Endothelial cell of umbilical vein (primary cell): ENCODE measurements at regions not wholly inside any gene's neighbourhood (a gene's known extent, or its start where the extent isn't known, plus 50 kb on each side); places are given as distances from the start of the nearest gene placed in this dataset.

Experiments
- BruUV-seq: library from RNA; stranded (reverse); fragments of 400-500 nt; replicated peaks from 2 replicates; lab custom pipeline; 2021; lab: Mats Ljungman, UMichigan
- CTCF ChIA-PET: fragments of 300-600, 350-600 bp; sonication (Branson Sonifier 250); formaldehyde crosslinking; loops from one replicate; lab custom pipeline; 2021; ENCODE audit warnings: antibody characterized with exemption, inconsistent platforms; lab: Charles Lee
- POLR2A ChIA-PET: fragments of 300-600, 350-600 bp; sonication (Branson Sonifier 250); formaldehyde crosslinking; loops from one replicate; lab custom pipeline; 2021; ENCODE audit warnings: antibody characterized with exemption, inconsistent platforms; lab: Charles Lee
- DNase-seq: peaks from one replicate; pipeline ENCODE4 v3.0.0-alpha.2; 2011; ENCODE audit warnings: low read depth, low spot score
- FAIRE-seq: peaks from 2 replicates; lab custom pipeline; 2011; peaks lifted over from hg19 to GRCh38; lab: Jason Lieb, UNC
- H2AFZ ChIP-seq: 2 replicates; pipeline ENCODE4 v1.6.0; 2012; ENCODE audit warnings: low read depth, low read length, control low read depth, inconsistent platforms
- H3K27ac ChIP-seq: 2 replicates; pipeline ENCODE4 v1.5.1; 2011; ENCODE audit warnings: low read depth, mild to moderate bottlenecking, control low read depth, low read length, moderate library complexity; ENCODE audit not compliant: insufficient read depth
- H3K27me3 ChIP-seq, 2 experiments: 2 replicates each; pipeline versions ENCODE4 v1.6.0 to v1.6.1; 2011; ENCODE audit warnings: low read length in 2 of 2, mixed read lengths in 1 of 2; ENCODE audit not compliant: control insufficient read depth in 2 of 2, insufficient read depth in 2 of 2
- H3K36me3 ChIP-seq, 2 experiments: 2 replicates in 1 of 2; 3 replicates in 1 of 2; pipeline ENCODE4 v1.5.1; 2011; ENCODE audit warnings: low read length in 2 of 2, mild to moderate bottlenecking in 1 of 2, moderate library complexity in 1 of 2; ENCODE audit not compliant: control insufficient read depth in 2 of 2, insufficient read depth in 2 of 2; ENCODE audit errors: extremely low read depth in 1 of 2
- H3K4me1 ChIP-seq: 3 replicates; pipeline ENCODE4 v1.5.1; 2011; ENCODE audit warnings: mild to moderate bottlenecking, low read length; ENCODE audit not compliant: control insufficient read depth, insufficient read depth; ENCODE audit errors: extremely low read depth
- H3K4me2 ChIP-seq: 2 replicates; pipeline ENCODE4 v1.6.1; 2011; ENCODE audit warnings: low read length, control low read depth, mixed read lengths; ENCODE audit not compliant: insufficient read depth
- H3K4me3 ChIP-seq, 3 experiments: fragments of 200-600 bp in 1 of 3; sonication (generic), shearing (Covaris generic) in 1 of 3; replicated peaks in 1 of 3; 2 replicates each; pipeline ENCODE4 v1.5.1; 2011 to 2016; ENCODE audit warnings: control low read depth in 3 of 3, low read length in 3 of 3, mild to moderate bottlenecking in 2 of 3, inconsistent platforms in 1 of 3, low read depth in 1 of 3, moderate library complexity in 1 of 3; ENCODE audit not compliant: insufficient read depth in 1 of 3
- H3K79me2 ChIP-seq: 2 replicates; pipeline ENCODE4 v1.6.0; 2012; ENCODE audit warnings: low read length, inconsistent platforms; ENCODE audit not compliant: control insufficient read depth, insufficient read depth
- H3K9ac ChIP-seq: replicated peaks from 2 replicates; pipeline ENCODE3; 2011; ENCODE audit warnings: low read length, control low read depth; ENCODE audit not compliant: insufficient read depth; ENCODE audit errors: extremely low read depth
- H3K9me1 ChIP-seq: replicated peaks from 3 replicates; pipeline ENCODE4 v1.6.0; 2011; ENCODE audit warnings: mild to moderate bottlenecking, low read length; ENCODE audit not compliant: control insufficient read depth, insufficient read depth; ENCODE audit errors: extremely low read depth
- H3K9me3 ChIP-seq: replicated peaks from 2 replicates; pipeline ENCODE4 v1.5.1; 2012; ENCODE audit warnings: low read length, inconsistent platforms; ENCODE audit not compliant: control insufficient read depth, insufficient read depth
- H4K20me1 ChIP-seq: replicated peaks from 2 replicates; pipeline ENCODE3; 2011; ENCODE audit warnings: mild to moderate bottlenecking, low read length; ENCODE audit not compliant: control insufficient read depth, insufficient read depth; ENCODE audit errors: extremely low read depth
- CTCF ChIP-seq, 2 donors: IDR thresholded peaks; 1 replicate in 1 of 2; 2 replicates in 1 of 2; pipeline ENCODE4 v1.5.1; 2011; ENCODE audit warnings: low read length in 2 of 2, mild to moderate bottlenecking in 2 of 2, moderate library complexity in 2 of 2, control low read depth in 1 of 2, inconsistent platforms in 1 of 2, low read depth in 1 of 2; ENCODE audit not compliant: insufficient read depth in 1 of 2; ENCODE audit errors: extremely low read depth in 1 of 2
- EZH2 ChIP-seq: IDR thresholded peaks from 2 replicates; pipeline ENCODE4 v1.6.1; 2012; ENCODE audit warnings: borderline replicate concordance, low read depth, mild to moderate bottlenecking, moderate library complexity, low read length, inconsistent platforms; ENCODE audit not compliant: severe bottlenecking
- GATA2 ChIP-seq: IDR thresholded peaks from 2 replicates; pipeline ENCODE4 v1.7.0; 2011; ENCODE audit warnings: low read depth, mild to moderate bottlenecking, moderate library complexity, mixed read lengths, low read length; ENCODE audit not compliant: insufficient read length, insufficient read depth
- JUN ChIP-seq: IDR thresholded peaks from 2 replicates; pipeline ENCODE4 v1.6.1; 2011; ENCODE audit warnings: borderline replicate concordance, low read depth; ENCODE audit not compliant: insufficient read length, insufficient read depth
- MAX ChIP-seq: IDR thresholded peaks from 2 replicates; pipeline ENCODE4 v1.6.1; 2011; ENCODE audit not compliant: insufficient read depth, insufficient read length
- MYC ChIP-seq: IDR thresholded peaks from one replicate; pipeline ENCODE4 v1.6.1; 2011; ENCODE audit warnings: mild to moderate bottlenecking, low read depth, low read length
- POLR2A ChIP-seq: IDR thresholded peaks from 2 replicates; pipeline ENCODE4 v1.6.1; 2012; ENCODE audit warnings: low read depth, mild to moderate bottlenecking, control low read depth, low read length
- POLR2AphosphoS5 ChIP-seq: IDR thresholded peaks from 2 replicates; pipeline ENCODE4 v1.6.1; 2012; ENCODE audit warnings: low read depth, mild to moderate bottlenecking, control low read depth, low read length, moderate library complexity; ENCODE audit not compliant: insufficient read depth
- dilution Hi-C: fragments of 300-500 bp; cut with MboI; formaldehyde crosslinking; loops from one replicate; pipeline ENCODE4 v1.15.0; 2019; ENCODE audit warnings: low sequenced_read_pairs; ENCODE audit not compliant: extremely low pct_ligation_motif_present
- intact Hi-C: fragments of 100-400 bp; cut with micrococcal nuclease; formaldehyde crosslinking; loops from one replicate; pipeline ENCODE4 v1.10.0; 2022

- Histone ChIP-seq H2AFZ (no peak overlapping the region), H3K9me1 (no peaks in the 10 kb centered on the region), H4K20me1 (no peaks in the 10 kb centered on the region), H3K4me1 (no peaks in the 10 kb centered on the region), H3K4me2 (no peak overlapping the region), H3K27ac (no peak overlapping the region), H3K79me2 (no peaks in the 10 kb centered on the region), H3K9ac (no peak overlapping the region), H3K27me3 (no peaks in the 10 kb centered on the region), H3K36me3 (no peaks in the 10 kb centered on the region), H3K9me3 (no peaks in the 10 kb centered on the region), H3K4me3 (no peak overlapping the region)
- dilution Hi-C loops (no loop called here), intact Hi-C loops (no loop called here)
- no peak for DNase-seq
- no TSS peak for BruUV-seq
- TF ChIP-seq MYC, result no peak
- TF ChIP-seq EZH2, result no peak
- TF ChIP-seq GATA2, result no peak
- no peak for TF ChIP-seq POLR2AphosphoS5
- TF ChIP-seq POLR2A, result no peak
- TF ChIP-seq CTCF (IDR thresholded peaks at IDR 0.05; ENCODE audit: extremely low read depth in 1 of 2, insufficient read depth in 1 of 2, low read depth in 1 of 2, low read length in 2 of 2), result no peak
- TF ChIP-seq JUN, result no peak
- no peak for TF ChIP-seq MAX
- no peak for FAIRE-seq
- ChIA-PET POLR2A (no interaction called here), CTCF (no interaction called here)
These were observed 69.3 kb upstream of the ADAMTS20 start for GRCh38 chr12:43621262-43621661.
